ENCODE measurements at regions not wholly inside any gene's neighbourhood (a gene's known extent, or its start where the extent isn't known, plus 50 kb on each side); places are given as distances from the start of the nearest gene placed in this dataset.

DNA sequence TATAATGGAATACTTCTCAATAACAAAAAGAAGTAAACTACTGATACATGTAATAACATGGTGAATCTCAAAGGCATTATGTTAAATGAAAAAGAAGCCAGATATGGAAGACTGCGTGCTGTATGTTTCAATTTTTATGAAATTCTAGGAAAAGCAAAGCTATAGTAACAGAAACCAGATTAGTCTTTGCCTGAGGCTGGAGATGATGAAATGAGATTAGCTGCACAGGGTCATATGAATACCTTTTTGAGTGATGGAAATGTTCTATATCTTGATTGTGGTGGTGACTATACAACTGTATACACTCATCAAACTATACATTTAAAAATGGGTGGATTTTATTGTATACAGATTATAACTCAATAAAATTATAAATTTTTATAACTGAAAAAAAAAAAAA is 113.5 kb downstream of the TMEM30B start:
- WGBS, 2 donors, result 95 to 97% methylated on average over 1 of the region's 1 CpG
- H3K27ac ChIP-seq, result no peak overlapping the region
- H3K9me3 ChIP-seq, result peaks cover 0 to 3% (median 0%) of the 10 kb centered on the region in 4 donors
- no peaks in the 10 kb centered on the region for H3K27me3 ChIP-seq
- H3K4me1 ChIP-seq, result no peaks in the 10 kb centered on the region
- ATAC-seq (ENCODE audit: low FRiP score in 2 of 2), result no peak
- no peak overlapping the region for H3K4me3 ChIP-seq
- no peak for TF ChIP-seq POLR2AphosphoS5 (IDR thresholded peaks at IDR 0.05)
- TF ChIP-seq, protein P1, sequence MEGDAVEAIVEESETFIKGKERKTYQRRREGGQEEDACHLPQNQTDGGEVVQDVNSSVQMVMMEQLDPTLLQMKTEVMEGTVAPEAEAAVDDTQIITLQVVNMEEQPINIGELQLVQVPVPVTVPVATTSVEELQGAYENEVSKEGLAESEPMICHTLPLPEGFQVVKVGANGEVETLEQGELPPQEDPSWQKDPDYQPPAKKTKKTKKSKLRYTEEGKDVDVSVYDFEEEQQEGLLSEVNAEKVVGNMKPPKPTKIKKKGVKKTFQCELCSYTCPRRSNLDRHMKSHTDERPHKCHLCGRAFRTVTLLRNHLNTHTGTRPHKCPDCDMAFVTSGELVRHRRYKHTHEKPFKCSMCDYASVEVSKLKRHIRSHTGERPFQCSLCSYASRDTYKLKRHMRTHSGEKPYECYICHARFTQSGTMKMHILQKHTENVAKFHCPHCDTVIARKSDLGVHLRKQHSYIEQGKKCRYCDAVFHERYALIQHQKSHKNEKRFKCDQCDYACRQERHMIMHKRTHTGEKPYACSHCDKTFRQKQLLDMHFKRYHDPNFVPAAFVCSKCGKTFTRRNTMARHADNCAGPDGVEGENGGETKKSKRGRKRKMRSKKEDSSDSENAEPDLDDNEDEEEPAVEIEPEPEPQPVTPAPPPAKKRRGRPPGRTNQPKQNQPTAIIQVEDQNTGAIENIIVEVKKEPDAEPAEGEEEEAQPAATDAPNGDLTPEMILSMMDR (IDR thresholded peaks at IDR 0.05), result no peak
- no peak for TF ChIP-seq EP300 (IDR thresholded peaks at IDR 0.05)
- TF ChIP-seq POLR2A (IDR thresholded peaks at IDR 0.05), result no peak
- no peaks in the 10 kb centered on the region for H3K36me3 ChIP-seq
- DNase-seq, result no peak

DNA sequence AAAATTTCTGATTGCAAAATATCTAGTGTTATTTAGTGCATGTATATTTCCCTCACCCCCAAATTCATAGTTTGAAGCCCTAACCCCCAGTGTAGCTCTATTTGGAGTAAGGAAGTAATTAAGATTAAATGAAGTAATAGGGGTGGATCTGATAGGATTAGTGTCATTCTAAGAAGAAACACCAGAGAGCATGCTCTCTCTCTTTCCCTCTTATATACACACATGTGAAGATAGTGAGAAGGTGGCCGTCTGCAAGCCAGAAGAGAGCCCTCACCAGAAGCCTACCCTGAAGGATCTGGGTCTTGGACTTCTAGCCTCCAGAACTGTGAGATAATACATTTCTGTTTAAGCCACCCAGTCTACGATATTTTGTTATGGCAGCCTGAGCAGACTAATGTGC is 120.3 kb downstream of the TMEM30B start:
- Histone ChIP-seq H3K9me3 (peaks cover 0 to 3% (median 0%) of the 10 kb centered on the region in 4 donors), H3K27me3 (no peaks in the 10 kb centered on the region), H3K27ac (no peak overlapping the region), H3K4me1 (no peaks in the 10 kb centered on the region), H3K36me3 (no peaks in the 10 kb centered on the region), H3K4me3 (no peak overlapping the region)
- no peak for ATAC-seq (ENCODE audit: low FRiP score in 2 of 2)
- 95 to 96% methylated on average over 2 of the region's 2 CpGs for WGBS, 2 donors
- TF ChIP-seq EP300 (IDR thresholded peaks at IDR 0.05) (no peak), POLR2AphosphoS5 (IDR thresholded peaks at IDR 0.05) (no peak), POLR2A (IDR thresholded peaks at IDR 0.05) (no peak)
- TF ChIP-seq, protein P1 (IDR thresholded peaks at IDR 0.05), result no peak
- DNase-seq, result no peak

DNA sequence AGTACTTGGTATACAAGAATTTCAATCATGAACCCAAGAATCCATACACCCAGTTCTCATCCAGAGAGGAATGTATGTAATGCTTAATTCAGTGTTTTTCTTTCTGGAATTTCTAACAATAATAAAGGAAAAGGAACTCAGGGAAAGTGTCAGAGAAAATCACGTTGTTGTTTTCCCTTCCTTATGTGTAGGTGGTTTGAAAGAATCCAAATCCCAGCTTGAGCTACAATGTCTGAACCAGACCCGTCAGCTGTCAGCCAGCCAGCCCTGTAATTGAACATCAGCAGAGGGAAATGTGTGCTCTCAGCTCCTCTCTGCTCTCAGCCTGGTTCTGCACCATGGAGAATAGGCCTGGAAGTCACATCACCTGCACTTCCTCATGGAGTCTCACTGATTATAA is 126.5 kb downstream of the TMEM30B start:
- DNase-seq, result no peak
- no peak for ATAC-seq (ENCODE audit: low FRiP score in 2 of 2)
- no peak overlapping the region for H3K4me3 ChIP-seq
- 63 to 69% methylated on average over 2 of the region's 2 CpGs for WGBS, 2 donors
- H3K27me3 ChIP-seq, result no peaks in the 10 kb centered on the region
- TF ChIP-seq POLR2A (IDR thresholded peaks at IDR 0.05), result no peak
- no peak for TF ChIP-seq POLR2AphosphoS5 (IDR thresholded peaks at IDR 0.05)
- TF ChIP-seq, protein P1 (IDR thresholded peaks at IDR 0.05), result no peak
- no peak for TF ChIP-seq EP300 (IDR thresholded peaks at IDR 0.05)
- no peaks in the 10 kb centered on the region for H3K4me1 ChIP-seq
- no peak overlapping the region for H3K27ac ChIP-seq
- H3K9me3 ChIP-seq, result no peaks in the 10 kb centered on the region
- no peaks in the 10 kb centered on the region for H3K36me3 ChIP-seq

DNA sequence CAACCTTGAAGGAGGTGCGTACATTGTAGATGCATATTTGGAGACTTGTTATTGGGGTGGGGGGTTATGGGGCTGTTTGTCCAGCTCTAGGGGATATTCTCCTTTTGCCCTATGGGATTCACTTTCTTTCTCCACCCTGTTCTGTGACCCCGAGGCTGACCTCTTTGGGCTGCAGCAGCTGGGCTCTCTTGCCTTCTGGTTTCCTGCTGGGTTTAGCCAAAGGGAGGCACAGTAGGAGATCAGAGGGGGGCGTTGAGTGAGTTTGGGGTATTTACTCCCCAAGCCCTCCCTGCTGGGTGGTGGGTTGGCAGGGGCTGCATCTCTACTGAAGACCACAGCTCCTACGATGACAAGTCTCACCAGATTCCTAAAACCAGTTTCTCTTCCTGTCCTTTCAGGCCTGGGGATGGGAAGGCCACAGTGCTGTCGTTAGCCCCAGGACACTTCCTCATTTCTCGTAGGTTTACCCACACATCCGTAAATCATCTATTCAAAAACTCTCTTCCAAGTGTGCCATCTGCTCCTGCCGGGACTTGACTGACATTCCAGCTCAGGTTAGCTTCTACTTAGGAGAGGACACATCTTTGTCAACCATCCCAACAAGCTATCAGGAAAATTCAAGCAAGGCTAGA is 127.1 kb downstream of the TMEM30B start:
- DNase-seq, result no peak
- Histone ChIP-seq H3K36me3 (no peaks in the 10 kb centered on the region), H3K27me3 (no peaks in the 10 kb centered on the region), H3K27ac (no peak overlapping the region), H3K9me3 (no peaks in the 10 kb centered on the region), H3K4me1 (no peaks in the 10 kb centered on the region), H3K4me3 (no peak overlapping the region)
- peak in 1 of 2 donors; percentile 27 for ATAC-seq (ENCODE audit: low FRiP score in 2 of 2)
- TF ChIP-seq, protein P1 (IDR thresholded peaks at IDR 0.05), result no peak
- no peak for TF ChIP-seq EP300 (IDR thresholded peaks at IDR 0.05)
- TF ChIP-seq POLR2A (IDR thresholded peaks at IDR 0.05), result no peak
- no peak for TF ChIP-seq POLR2AphosphoS5 (IDR thresholded peaks at IDR 0.05)
- WGBS, 2 donors, result 65 to 82% methylated on average over 8 of the region's 8 CpGs

GRCh38 chr14:61153431-61153830 is 127.7 kb downstream of the TMEM30B start:
- no peaks in the 10 kb centered on the region for H3K36me3 ChIP-seq
- DNase-seq (no peak), ATAC-seq (ENCODE audit: low FRiP score in 2 of 2) (peak in 1 of 2 donors; percentile 6)
- H3K27me3 ChIP-seq, result no peaks in the 10 kb centered on the region
- H3K4me1 ChIP-seq, result no peaks in the 10 kb centered on the region
- TF ChIP-seq POLR2AphosphoS5 (IDR thresholded peaks at IDR 0.05) (no peak), POLR2A (IDR thresholded peaks at IDR 0.05) (no peak), EP300 (IDR thresholded peaks at IDR 0.05) (no peak)
- TF ChIP-seq, protein P1 (IDR thresholded peaks at IDR 0.05), result no peak
- H3K27ac ChIP-seq, result no peak overlapping the region
- no peak overlapping the region for H3K4me3 ChIP-seq
- H3K9me3 ChIP-seq, result no peaks in the 10 kb centered on the region
- WGBS, 2 donors, result 72 to 92% methylated on average over 3 of the region's 3 CpGs

All from upper lobe of left lung (tissue), 6 donors.